Astrocyte of the spinal cord (primary cell): ENCODE measurements at regions not wholly inside any gene's neighbourhood (a gene's known extent, or its start where the extent isn't known, plus 50 kb on each side); places are given as distances from the start of the nearest gene placed in this dataset.

Source experiments
- DNase-seq: peaks from one replicate; pipeline ENCODE4 v3.0.0; 2011; ENCODE audit warnings: low read depth, low spot score
- H3K4me3 ChIP-seq: 2 replicates; pipeline ENCODE4 v1.5.1; 2011; ENCODE audit warnings: low read depth, mild to moderate bottlenecking, low read length, moderate library complexity
- CTCF ChIP-seq: IDR thresholded peaks from 2 replicates; pipeline ENCODE4 v1.5.1; 2012; ENCODE audit warnings: low read depth, mild to moderate bottlenecking, low read length, inconsistent platforms
- in situ Hi-C: cut with HindIII; loops from 2 replicates; pipeline ENCODE4 v1.10.0; 2017; ENCODE audit warnings: low sequenced_read_pairs

- DNase-seq = no peak
- H3K4me3 ChIP-seq = no peak overlapping the region
- in situ Hi-C loops = no loop called here
Observed at GRCh38 chr14:55807881-55808379, 227.9 kb downstream of the KTN1 start.

GRCh38 chr14:55813630-55814029 is 233.6 kb downstream of the KTN1 start:
- TF ChIP-seq CTCF = no peak
- no peak overlapping the region for H3K4me3 ChIP-seq
- in situ Hi-C loops = no loop called here
- DNase-seq = no peak

More at GRCh38 chr14:55807881-55808379, 227.9 kb downstream of the KTN1 start:
- TF ChIP-seq CTCF = no peak

DNA sequence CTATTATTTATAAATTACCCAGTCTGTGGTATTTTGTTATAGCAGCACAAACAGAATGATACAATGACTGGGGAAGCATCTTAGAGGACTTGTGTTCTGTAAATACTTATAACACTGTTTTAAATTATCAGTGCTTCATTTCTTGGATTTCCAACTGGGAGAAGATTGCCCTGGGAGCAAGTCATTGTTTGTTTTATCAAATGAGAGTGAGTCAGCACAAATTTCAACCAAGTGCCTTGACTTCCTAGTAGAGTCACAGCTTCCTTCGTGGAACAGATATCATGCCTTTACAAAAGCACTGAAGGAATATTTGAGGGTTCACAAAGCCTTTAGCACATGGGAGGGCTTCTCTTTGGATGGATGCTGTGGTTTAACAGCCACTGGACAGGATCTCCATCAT is 234.1 kb downstream of the KTN1 start:
- in situ Hi-C loops = no loop called here
- DNase-seq = peak; percentile 22
- TF ChIP-seq CTCF = no peak
- no peak overlapping the region for H3K4me3 ChIP-seq

GRCh38 chr14:55814873-55815272 is 234.9 kb downstream of the KTN1 start:
- in situ Hi-C loops = no loop called here
- TF ChIP-seq CTCF = no peak
- no peak overlapping the region for H3K4me3 ChIP-seq
- DNase-seq = peak; percentile 43

- in situ Hi-C loops = no loop called here
- no peak for DNase-seq
- H3K4me3 ChIP-seq = no peak overlapping the region
- TF ChIP-seq CTCF = no peak
Observed at GRCh38 chr14:55816225-55816624, 236.2 kb downstream of the KTN1 start.

- no peak for TF ChIP-seq CTCF
- no peak overlapping the region for H3K4me3 ChIP-seq
- in situ Hi-C loops = no loop called here
Observed at GRCh38 chr14:55819610-55820304, 239.8 kb downstream of the KTN1 start.

GRCh38 chr14:55822906-55823305 is 242.9 kb downstream of the KTN1 start:
- in situ Hi-C loops = no loop called here
- TF ChIP-seq CTCF = no peak
- no peak for DNase-seq

More at GRCh38 chr14:55819610-55820304, 239.8 kb downstream of the KTN1 start:
- DNase-seq = no peak

More at GRCh38 chr14:55822906-55823305, 242.9 kb downstream of the KTN1 start:
- H3K4me3 ChIP-seq = no peak overlapping the region
